ENCODE measurements at regions not wholly inside any gene's neighbourhood (a gene's known extent, or its start where the extent isn't known, plus 50 kb on each side); places are given as distances from the start of the nearest gene placed in this dataset.

GRCh38 chr10:4212111-4212630, 427.2 kb upstream of the KLF6 start:
- no peak for TF ChIP-seq CTCF (IDR thresholded peaks at IDR 0.05; ENCODE audit: borderline replicate concordance, extremely low read depth, low read length, poor library complexity, severe bottlenecking)
- no peak for TF ChIP-seq EZH2 (IDR thresholded peaks at IDR 0.05; ENCODE audit: borderline replicate concordance, low read depth, low read length, severe bottlenecking)

All from DND-41 (cell line).